ENCODE measurements at regions not wholly inside any gene's neighbourhood (a gene's known extent, or its start where the extent isn't known, plus 50 kb on each side); places are given as distances from the start of the nearest gene placed in this dataset.
A peak's percentile ranks its signal among the peaks of the same experiment; 100 is the strongest.

GRCh38 chr21:25329227-25329825, 278.0 kb downstream of the MRPL39 start:
- DNase-seq (ENCODE audit: low read depth) = peak; percentile 77

GRCh38 chr21:25328736-25329135, 278.5 kb downstream of the MRPL39 start:
- DNase-seq (ENCODE audit: low read depth) = no peak

- peak; percentile 2 for DNase-seq (ENCODE audit: low read depth)
Measured at GRCh38 chr21:25326181-25326580, 281.1 kb downstream of the MRPL39 start.

DNA sequence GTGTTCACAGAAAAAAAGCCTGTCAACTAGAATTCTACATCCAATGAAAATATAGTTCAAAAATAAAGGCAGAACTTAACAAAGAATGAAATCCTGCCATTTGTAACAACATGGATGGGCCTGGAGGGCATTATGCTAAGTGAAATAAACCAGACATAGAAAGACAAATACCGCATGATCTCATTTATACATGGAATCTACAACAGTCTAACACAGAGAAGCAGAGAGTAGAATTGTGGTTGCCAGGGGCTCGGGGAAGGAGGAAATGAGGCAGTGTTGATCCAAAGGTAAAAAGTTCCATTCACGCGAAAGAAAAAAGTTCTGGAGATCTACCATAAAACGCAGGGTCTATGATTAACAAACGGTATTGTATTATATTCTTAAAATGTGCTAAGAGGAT, 282.6 kb downstream of the MRPL39 start:
- no peak for DNase-seq (ENCODE audit: low read depth)

DNA sequence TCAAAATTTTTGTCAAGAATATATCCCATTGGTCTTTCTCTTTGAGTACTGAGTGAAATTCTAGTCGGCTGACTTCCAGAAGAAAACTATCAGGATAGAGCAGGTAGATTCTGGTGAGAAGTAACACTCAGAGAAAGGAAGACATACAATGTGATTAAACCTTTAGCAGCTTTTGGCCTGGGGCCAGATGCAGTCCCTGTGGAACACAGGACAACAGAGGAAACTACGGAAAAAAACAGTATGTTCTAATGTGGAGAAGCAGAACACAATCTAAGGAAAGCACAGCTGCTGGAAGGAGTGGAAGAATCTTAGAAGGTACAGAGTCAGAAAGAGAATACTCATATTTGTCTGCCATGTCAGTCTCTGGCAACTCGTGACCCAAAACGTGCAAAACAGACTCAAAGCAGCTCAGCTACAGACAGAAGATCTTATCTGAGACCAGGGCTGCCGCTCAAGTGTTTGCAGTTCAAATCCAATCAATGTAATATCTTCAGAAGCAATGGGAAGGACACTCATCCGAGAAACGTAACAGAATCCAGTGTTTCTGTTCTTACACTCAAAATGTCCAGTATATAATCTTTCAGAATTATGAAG, 283.8 kb downstream of the MRPL39 start:
- DNase-seq (ENCODE audit: low read depth) = no peak

DNA sequence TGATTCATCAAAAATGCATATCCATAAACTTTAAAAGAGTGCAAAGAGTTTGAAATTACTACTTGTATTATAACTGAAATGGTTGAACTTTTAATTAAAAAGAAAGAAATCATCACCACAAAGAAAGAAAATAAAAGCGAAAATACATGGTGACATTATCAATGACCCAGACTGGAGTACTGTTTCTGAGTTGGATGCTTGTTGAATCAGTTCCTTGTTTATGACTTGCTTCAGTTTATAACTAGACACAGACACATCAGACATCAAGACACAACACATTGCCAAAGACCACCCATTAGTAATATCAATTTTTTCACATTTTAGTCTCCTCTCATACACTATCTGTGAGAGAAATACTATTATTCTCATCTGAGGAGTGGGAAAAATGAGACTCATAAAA, 293.0 kb downstream of the MRPL39 start:
- no peak for DNase-seq (ENCODE audit: low read depth)

DNA sequence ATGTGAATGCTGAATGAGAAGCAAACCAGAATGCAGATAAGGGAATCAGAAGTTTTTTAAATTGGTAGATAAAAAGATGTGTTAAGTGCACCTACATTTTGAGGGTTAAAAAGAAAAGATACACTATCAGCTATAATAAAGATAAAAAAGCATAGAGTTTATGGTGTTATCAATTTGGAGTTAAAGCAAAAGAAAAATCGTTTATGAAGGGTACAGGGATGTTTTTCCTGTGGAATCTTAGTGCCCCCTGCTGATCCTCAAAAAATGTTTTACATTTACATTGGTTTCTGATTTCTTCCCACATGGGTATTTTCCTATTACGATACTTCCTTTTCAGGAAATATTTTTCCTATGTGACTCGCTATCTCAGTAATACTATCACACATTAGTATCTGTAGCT, 293.5 kb downstream of the MRPL39 start:
- DNase-seq (ENCODE audit: low read depth) = peak; percentile 17

GRCh38 chr21:25307489-25307888, 299.8 kb downstream of the MRPL39 start:
- DNase-seq (ENCODE audit: low read depth) = no peak

GRCh38 chr21:25304611-25305010, 302.7 kb downstream of the MRPL39 start:
- no peak for DNase-seq (ENCODE audit: low read depth)

DNA sequence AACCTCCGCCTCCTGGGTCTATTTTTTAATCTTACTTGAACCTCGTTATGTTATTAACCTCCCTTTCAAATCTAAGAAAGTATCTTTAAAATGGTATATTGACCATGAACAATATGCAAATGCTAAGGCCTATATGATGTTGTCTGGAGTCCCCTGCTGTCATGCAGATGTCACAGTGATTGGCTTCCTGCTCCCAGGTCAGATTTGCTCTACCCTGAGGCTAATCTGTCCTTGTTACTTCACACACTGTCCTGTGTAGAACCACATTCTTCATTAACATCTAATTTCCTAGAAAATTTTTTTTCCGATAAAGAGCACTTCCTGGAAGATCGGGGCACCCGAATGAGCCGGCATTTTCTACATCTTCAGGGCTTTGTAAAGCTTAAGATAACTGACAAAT, 306.6 kb downstream of the MRPL39 start:
- no peak for DNase-seq (ENCODE audit: low read depth)

DNA sequence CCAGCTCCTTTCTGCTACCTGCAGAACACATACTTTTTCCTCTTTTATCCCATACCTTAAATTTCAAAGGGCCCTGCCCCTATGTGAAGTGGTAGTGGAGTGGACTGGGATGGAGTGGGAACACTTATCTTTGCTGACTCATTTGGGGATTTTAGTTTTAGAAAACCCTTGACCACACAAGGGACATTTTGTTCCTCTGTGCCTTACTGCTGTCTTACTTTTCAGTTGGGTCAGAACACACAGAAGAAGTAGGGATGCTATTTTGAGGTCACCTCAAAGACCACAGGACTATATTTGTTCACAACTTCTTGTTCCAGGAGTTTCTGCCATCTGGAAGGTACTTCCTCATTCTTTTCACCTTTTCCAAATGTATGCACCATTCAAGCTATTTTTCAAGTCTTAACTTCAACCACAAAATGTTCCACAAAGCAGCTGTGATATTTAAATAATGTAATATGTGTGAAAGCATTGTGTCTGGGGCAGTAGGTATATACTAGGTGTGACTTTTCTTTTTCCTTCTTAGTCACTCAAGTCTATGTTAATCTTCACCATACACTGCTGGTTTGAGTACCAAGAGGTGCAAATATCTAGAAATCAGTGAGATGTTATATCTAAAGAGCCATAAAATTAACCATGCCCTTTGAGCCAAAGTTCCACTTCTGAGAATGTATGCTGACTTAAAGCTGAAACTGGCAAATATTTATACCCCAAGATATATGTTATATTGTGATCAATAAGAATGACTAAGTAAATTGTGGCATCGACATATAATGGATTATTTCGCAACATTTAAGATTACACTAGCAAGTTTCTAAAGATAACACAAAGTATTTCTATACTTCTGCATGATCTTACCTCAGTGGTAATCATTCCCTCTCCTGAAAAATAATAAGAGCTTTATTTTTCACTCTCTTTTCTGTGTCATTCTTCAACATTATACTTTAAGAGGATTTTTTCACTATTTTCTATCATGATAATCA, 308.5 kb downstream of the MRPL39 start:
- peak; percentile 26 for DNase-seq (ENCODE audit: low read depth)

- no peak for DNase-seq (ENCODE audit: low read depth)
Measured at GRCh38 chr21:25297117-25297516, 310.2 kb downstream of the MRPL39 start.

GRCh38 chr21:25296252-25296651, 311.0 kb downstream of the MRPL39 start:
- peak; percentile 23 for DNase-seq (ENCODE audit: low read depth)

- no peak for DNase-seq (ENCODE audit: low read depth)
Measured at GRCh38 chr21:25292396-25292795, 314.9 kb downstream of the MRPL39 start.

DNA sequence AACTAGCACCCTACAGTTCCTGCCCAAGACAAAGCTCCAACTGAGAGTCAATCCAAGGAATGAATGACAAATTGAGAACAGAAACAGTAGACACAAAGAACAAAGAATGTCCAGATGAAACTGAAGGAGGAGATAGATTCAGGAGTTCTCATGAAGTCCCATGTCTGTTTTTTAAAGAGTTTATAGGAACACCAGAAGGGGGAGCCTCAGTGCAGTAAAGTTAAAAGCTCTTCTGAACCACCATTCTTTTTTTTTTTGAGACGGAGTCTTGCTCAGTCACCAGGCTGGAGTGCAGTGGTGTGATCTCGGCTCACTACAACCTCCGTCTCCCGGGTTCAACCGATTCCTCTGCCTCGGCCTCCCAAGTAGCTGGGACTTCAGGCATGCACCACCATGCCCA, 323.6 kb downstream of the MRPL39 start:
- peak; percentile 33 for DNase-seq (ENCODE audit: low read depth)

DNA sequence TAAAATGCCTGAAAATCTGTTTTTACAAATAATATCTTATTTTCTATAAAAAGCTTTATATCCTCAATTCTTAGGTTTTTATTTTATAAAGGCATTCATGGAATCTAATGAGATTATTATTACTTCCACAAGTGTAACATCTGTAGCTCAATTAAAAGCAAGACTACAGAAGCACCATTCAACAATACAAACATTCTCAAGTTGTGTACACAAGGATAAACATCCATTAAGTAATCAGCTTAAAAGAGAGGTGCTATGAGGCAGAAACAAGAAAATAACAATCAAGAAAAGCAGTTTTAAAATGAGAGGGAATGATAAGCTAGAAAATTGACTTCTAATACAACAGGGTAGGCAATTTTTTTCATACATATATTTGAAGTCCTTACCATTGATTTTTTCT, 326.1 kb downstream of the MRPL39 start:
- no peak for DNase-seq (ENCODE audit: low read depth)

GRCh38 chr21:25280061-25280460, 327.2 kb downstream of the MRPL39 start:
- DNase-seq (ENCODE audit: low read depth) = no peak

- DNase-seq (ENCODE audit: low read depth) = no peak
Measured at GRCh38 chr21:25273959-25274358, 333.3 kb downstream of the MRPL39 start.

DNA sequence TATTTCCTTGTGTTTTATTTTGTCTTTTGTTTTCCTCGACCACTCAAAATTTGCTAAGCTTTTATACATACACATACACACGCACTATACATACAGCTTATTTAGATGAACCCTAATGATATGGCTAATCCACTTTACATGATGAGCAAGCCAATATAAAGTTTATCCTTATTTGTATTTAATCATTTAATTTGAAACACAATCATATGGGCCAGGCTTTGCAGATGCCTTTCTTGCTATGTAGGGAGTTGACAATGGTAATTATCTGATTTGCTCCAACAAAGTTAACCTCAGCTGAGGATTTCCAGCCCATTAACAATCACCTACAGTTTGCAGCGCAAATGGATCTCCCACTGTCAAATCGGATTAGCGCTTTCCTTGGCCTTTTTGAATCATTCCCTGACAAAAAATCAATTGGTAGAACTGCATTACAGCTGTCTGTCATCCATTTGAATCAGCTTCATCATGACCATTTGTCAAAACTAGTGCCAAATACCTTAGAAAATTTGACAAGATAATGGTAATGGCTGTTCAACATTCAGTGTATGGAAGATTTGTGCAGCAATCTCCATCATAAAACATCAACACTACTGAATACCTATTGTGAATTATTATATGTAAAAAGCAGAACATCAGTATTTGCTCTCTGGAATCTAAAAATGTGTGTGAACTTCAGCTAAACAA, 352.6 kb downstream of the MRPL39 start:
- no peak for DNase-seq (ENCODE audit: low read depth)

GRCh38 chr21:25246546-25246945, 360.7 kb downstream of the MRPL39 start:
- no peak for DNase-seq (ENCODE audit: low read depth)

- DNase-seq (ENCODE audit: low read depth) = no peak
Measured at GRCh38 chr21:25244735-25245134, 362.5 kb downstream of the MRPL39 start.

DNA sequence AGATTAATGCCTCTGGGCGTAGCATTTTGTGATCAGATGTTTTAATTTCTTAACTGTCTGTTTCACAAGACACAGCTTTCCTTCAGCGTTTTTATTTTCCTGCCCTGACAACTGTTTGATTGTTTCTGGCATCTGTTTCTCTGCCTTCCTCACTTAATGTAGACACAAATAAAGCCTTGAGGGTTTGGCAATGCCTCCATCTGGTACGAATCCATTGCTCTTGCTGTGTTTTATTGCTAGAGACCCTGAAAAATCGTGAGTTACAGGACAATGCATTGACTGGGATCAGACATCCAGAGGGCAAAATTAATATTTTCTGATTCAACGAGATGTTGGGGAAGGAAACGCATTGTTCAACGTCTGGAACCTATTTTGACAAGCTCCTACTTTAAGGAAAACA, 363.5 kb downstream of the MRPL39 start:
- DNase-seq (ENCODE audit: low read depth) = no peak

DNA sequence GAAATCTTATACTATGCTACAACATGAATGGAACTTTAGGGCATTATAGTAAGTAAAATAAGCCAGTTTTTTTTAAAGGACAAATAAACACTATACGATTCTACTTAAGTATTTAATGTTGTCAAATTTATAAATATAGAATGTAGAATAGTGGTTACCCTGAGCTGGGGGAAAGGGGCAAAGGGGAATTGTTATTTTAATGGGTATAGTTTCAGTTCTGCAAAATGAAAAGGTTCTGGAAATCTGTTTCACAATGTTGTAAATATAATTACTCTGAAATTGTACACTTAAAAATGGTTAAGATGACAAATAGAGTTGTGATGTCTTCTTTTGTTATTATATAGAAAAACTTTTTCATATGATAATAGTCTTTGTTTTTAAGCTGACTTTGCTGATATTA, 366.3 kb downstream of the MRPL39 start:
- DNase-seq (ENCODE audit: low read depth) = no peak

Data from amniotic epithelial cell (primary cell).